ENCODE measurements at regions not wholly inside any gene's neighbourhood (a gene's known extent, or its start where the extent isn't known, plus 50 kb on each side); places are given as distances from the start of the nearest gene placed in this dataset.

- intact Hi-C loops (cut with DNase I) = no loop called here
- no peaks in the 10 kb centered on the region for H3K4me1 ChIP-seq
- no peak overlapping the region for H3K4me3 ChIP-seq
- H3K27me3 ChIP-seq = no peaks in the 10 kb centered on the region
- no peaks in the 10 kb centered on the region for H3K9me3 ChIP-seq
- ATAC-seq (no peak), FAIRE-seq (no peak), DNase-seq (no peak)
- WGBS, 2 donors = 75 to 84% methylated on average over 3 of the region's 3 CpGs
- TF ChIP-seq, protein P1, sequence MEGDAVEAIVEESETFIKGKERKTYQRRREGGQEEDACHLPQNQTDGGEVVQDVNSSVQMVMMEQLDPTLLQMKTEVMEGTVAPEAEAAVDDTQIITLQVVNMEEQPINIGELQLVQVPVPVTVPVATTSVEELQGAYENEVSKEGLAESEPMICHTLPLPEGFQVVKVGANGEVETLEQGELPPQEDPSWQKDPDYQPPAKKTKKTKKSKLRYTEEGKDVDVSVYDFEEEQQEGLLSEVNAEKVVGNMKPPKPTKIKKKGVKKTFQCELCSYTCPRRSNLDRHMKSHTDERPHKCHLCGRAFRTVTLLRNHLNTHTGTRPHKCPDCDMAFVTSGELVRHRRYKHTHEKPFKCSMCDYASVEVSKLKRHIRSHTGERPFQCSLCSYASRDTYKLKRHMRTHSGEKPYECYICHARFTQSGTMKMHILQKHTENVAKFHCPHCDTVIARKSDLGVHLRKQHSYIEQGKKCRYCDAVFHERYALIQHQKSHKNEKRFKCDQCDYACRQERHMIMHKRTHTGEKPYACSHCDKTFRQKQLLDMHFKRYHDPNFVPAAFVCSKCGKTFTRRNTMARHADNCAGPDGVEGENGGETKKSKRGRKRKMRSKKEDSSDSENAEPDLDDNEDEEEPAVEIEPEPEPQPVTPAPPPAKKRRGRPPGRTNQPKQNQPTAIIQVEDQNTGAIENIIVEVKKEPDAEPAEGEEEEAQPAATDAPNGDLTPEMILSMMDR (IDR thresholded peaks at IDR 0.05) = no peak
- no peak overlapping the region for H3K27ac ChIP-seq
- H3K36me3 ChIP-seq = no peaks in the 10 kb centered on the region
These were observed 494.8 kb downstream of the MAT2B start for GRCh38 chr5:164000241-164000640.

- TF ChIP-seq, protein P1 (IDR thresholded peaks at IDR 0.05) = no peak
- intact Hi-C loops (cut with DNase I) = no loop called here
- no peaks in the 10 kb centered on the region for H3K36me3 ChIP-seq
- 74 to 84% methylated on average over 3 of the region's 3 CpGs for WGBS, 2 donors
- no peak for FAIRE-seq
- H3K4me3 ChIP-seq = no peak overlapping the region
- H3K27me3 ChIP-seq = no peaks in the 10 kb centered on the region
- ATAC-seq = no peak
- no peak overlapping the region for H3K27ac ChIP-seq
- no peaks in the 10 kb centered on the region for H3K9me3 ChIP-seq
- no peaks in the 10 kb centered on the region for H3K4me1 ChIP-seq
- no peak for DNase-seq
These were observed 495.4 kb downstream of the MAT2B start for GRCh38 chr5:164000819-164001218.

- H3K36me3 ChIP-seq = no peaks in the 10 kb centered on the region
- intact Hi-C loops (cut with DNase I) = no loop called here
- no peaks in the 10 kb centered on the region for H3K4me1 ChIP-seq
- DNase-seq = no peak
- TF ChIP-seq, protein P1 (IDR thresholded peaks at IDR 0.05) = no peak
- no peak for FAIRE-seq
- ATAC-seq = no peak
- 33 to 54% methylated on average over 3 of the region's 3 CpGs for WGBS, 2 donors
- H3K4me3 ChIP-seq = no peak overlapping the region
- H3K9me3 ChIP-seq = no peaks in the 10 kb centered on the region
- H3K27ac ChIP-seq = no peak overlapping the region
- no peaks in the 10 kb centered on the region for H3K27me3 ChIP-seq
These were observed 496.8 kb downstream of the MAT2B start for GRCh38 chr5:164002214-164002613.

DNA sequence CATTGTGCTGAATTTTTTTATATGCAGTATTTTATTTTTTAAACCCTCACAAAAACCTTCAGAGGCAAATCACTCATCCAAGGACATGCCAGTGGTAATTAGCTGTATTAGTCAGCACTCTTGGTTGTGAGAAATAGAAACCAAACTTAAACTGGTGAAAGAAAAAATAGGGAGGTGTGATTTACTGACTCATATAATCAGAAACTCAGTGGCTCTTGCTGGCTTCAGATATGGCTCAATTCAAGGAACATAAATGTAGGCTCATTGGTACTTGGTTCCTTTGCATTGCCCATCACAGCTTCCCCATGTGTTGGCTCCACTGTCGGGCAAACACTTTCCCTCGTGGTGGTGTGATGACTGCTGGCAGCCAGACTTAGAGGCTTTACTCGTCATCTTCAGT is 497.2 kb downstream of the MAT2B start:
- intact Hi-C loops (cut with DNase I) = no loop called here
- Histone ChIP-seq H3K27me3 (no peaks in the 10 kb centered on the region), H3K27ac (no peak overlapping the region), H3K9me3 (no peaks in the 10 kb centered on the region), H3K36me3 (no peaks in the 10 kb centered on the region), H3K4me1 (no peaks in the 10 kb centered on the region), H3K4me3 (no peak overlapping the region)
- no peak for ATAC-seq
- TF ChIP-seq, protein P1 (IDR thresholded peaks at IDR 0.05) = no peak
- no peak for DNase-seq
- 68 to 81% methylated on average over 3 of the region's 3 CpGs for WGBS, 2 donors
- no peak for FAIRE-seq

DNA sequence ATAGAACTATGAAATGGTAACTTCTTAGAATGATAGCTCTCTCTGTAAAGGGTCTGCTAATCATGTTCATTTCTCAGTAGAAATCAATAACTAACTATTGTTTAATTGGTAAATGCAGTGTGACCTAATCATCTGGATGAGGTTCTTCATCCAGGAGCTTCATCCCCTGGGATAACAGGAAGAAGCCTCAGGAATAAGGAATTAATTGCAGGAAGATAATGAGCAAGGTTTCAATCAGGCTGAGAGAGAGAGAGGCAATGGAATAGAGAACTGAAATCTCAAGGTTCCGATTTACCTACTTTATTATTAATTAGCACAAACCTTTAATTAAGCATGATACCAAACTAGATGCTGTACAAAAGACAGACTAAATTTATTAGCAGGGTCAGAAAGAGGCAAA is 499.7 kb downstream of the MAT2B start:
- WGBS, 2 donors = 53 to 79% methylated on average over 1 of the region's 1 CpG
- Histone ChIP-seq H3K4me3 (no peak overlapping the region), H3K36me3 (no peaks in the 10 kb centered on the region), H3K27me3 (no peaks in the 10 kb centered on the region), H3K27ac (no peak overlapping the region), H3K9me3 (no peaks in the 10 kb centered on the region), H3K4me1 (no peaks in the 10 kb centered on the region)
- DNase-seq = no peak
- ATAC-seq = no peak
- intact Hi-C loops (cut with DNase I) = no loop called here
- FAIRE-seq = no peak
- TF ChIP-seq, protein P1 (IDR thresholded peaks at IDR 0.05) = no peak

Data from pancreas (tissue), 10 donors.